ENCODE measurements at regions not wholly inside any gene's neighbourhood (a gene's known extent, or its start where the extent isn't known, plus 50 kb on each side); places are given as distances from the start of the nearest gene placed in this dataset.
"Not testable (repeated sequence)": the region's sequence is repeated elsewhere in the genome, so short reads cannot be mapped to it uniquely, and the experiment has no call there.

GRCh38 chr13:81334481-81334880, 993.6 kb upstream of the SPRY2 start:
- DNase-seq: no peak

- DNase-seq: no peak
Observed at GRCh38 chr13:81326913-81327312, 986.0 kb upstream of the SPRY2 start.

GRCh38 chr13:81320516-81320915, 979.6 kb upstream of the SPRY2 start:
- no peak for DNase-seq

- no peak for DNase-seq
Observed at GRCh38 chr13:81319351-81319750, 978.4 kb upstream of the SPRY2 start.

- no peak for DNase-seq
Observed at GRCh38 chr13:81318231-81319019, 977.5 kb upstream of the SPRY2 start.

- DNase-seq: no peak
Observed at GRCh38 chr13:81314461-81314860, 973.5 kb upstream of the SPRY2 start.

- no peak for DNase-seq
Observed at GRCh38 chr13:81305928-81306327, 965.0 kb upstream of the SPRY2 start.

GRCh38 chr13:81304121-81304659, 963.3 kb upstream of the SPRY2 start:
- DNase-seq: no peak

- no peak for DNase-seq
Observed at GRCh38 chr13:81302677-81303076, 961.8 kb upstream of the SPRY2 start.

- DNase-seq: no peak
Observed at GRCh38 chr13:81302125-81302524, 961.2 kb upstream of the SPRY2 start.

GRCh38 chr13:81295177-81295576, 954.3 kb upstream of the SPRY2 start:
- no peak for DNase-seq

- DNase-seq: no peak
Observed at GRCh38 chr13:81293594-81294164, 952.8 kb upstream of the SPRY2 start.

- no peak for DNase-seq
Observed at GRCh38 chr13:81283561-81283960, 942.6 kb upstream of the SPRY2 start.

GRCh38 chr13:81283062-81283461, 942.1 kb upstream of the SPRY2 start:
- DNase-seq: no peak

- peak in 1 of 4 experiments; percentile 3 for DNase-seq
Observed at GRCh38 chr13:81275666-81276258, 934.8 kb upstream of the SPRY2 start.

GRCh38 chr13:81247711-81248110, 906.8 kb upstream of the SPRY2 start:
- no peak for DNase-seq

GRCh38 chr13:81246556-81246955, 905.6 kb upstream of the SPRY2 start:
- no peak for DNase-seq

GRCh38 chr13:81244011-81244410, 903.1 kb upstream of the SPRY2 start:
- no peak for DNase-seq

- no peak for DNase-seq
Observed at GRCh38 chr13:81230386-81230785, 889.5 kb upstream of the SPRY2 start.

GRCh38 chr13:81226830-81227229, 885.9 kb upstream of the SPRY2 start:
- not testable (repeated sequence) for DNase-seq

- DNase-seq: no peak
Observed at GRCh38 chr13:81224209-81224833, 883.4 kb upstream of the SPRY2 start.

- DNase-seq: no peak
Observed at GRCh38 chr13:81223778-81224177, 882.9 kb upstream of the SPRY2 start.

GRCh38 chr13:81211713-81212112, 870.8 kb upstream of the SPRY2 start:
- no peak for DNase-seq

All from suppressor macrophage (primary cell).